GM18858 (cell line): ENCODE measurements at regions not wholly inside any gene's neighbourhood (a gene's known extent, or its start where the extent isn't known, plus 50 kb on each side); places are given as distances from the start of the nearest gene placed in this dataset.
"Not testable (repeated sequence)": the region's sequence is repeated elsewhere in the genome, so short reads cannot be mapped to it uniquely, and the experiment has no call there.

Experiments
- ATAC-seq: cut with Tn5 transposase; IDR thresholded peaks from one replicate; pipeline ENCODE4 v1.9.1; 2021; ENCODE audit not compliant: unreplicated experiment

GRCh38 chr1:197985351-197985750 is 68.2 kb downstream of the LHX9 start:
- ATAC-seq = no peak

- no peak for ATAC-seq
Measured at GRCh38 chr1:197986817-197987216, 69.6 kb downstream of the LHX9 start.

- no peak for ATAC-seq
Measured at GRCh38 chr1:197987294-197987693, 70.1 kb downstream of the LHX9 start.

- not testable (repeated sequence) for ATAC-seq
Measured at GRCh38 chr1:197988581-197988980, 71.4 kb downstream of the LHX9 start.

- ATAC-seq = no peak
Measured at GRCh38 chr1:197989058-197989457, 71.9 kb downstream of the LHX9 start.

- ATAC-seq = no peak
Measured at GRCh38 chr1:197991594-197991993, 74.4 kb downstream of the LHX9 start.

GRCh38 chr1:197994907-197995407 is 77.8 kb downstream of the LHX9 start:
- ATAC-seq = no peak

- no peak for ATAC-seq
Measured at GRCh38 chr1:197995408-197996258, 78.5 kb downstream of the LHX9 start.

- not testable (repeated sequence) for ATAC-seq
Measured at GRCh38 chr1:197996259-197996512, 79.0 kb downstream of the LHX9 start.

GRCh38 chr1:197998110-197998509 is 80.9 kb downstream of the LHX9 start:
- ATAC-seq = no peak

- ATAC-seq = no peak
Measured at GRCh38 chr1:198001776-198002408, 84.7 kb downstream of the LHX9 start.

- ATAC-seq = no peak
Measured at GRCh38 chr1:198003468-198003867, 86.3 kb downstream of the LHX9 start.

- ATAC-seq = no peak
Measured at GRCh38 chr1:198007011-198007410, 89.8 kb downstream of the LHX9 start.

- no peak for ATAC-seq
Measured at GRCh38 chr1:198007687-198008607, 90.8 kb downstream of the LHX9 start.

- ATAC-seq = no peak
Measured at GRCh38 chr1:198014355-198014754, 97.2 kb downstream of the LHX9 start.

GRCh38 chr1:198015309-198015708 is 98.1 kb downstream of the LHX9 start:
- no peak for ATAC-seq

GRCh38 chr1:198018529-198018928 is 101.4 kb downstream of the LHX9 start:
- ATAC-seq = no peak

- ATAC-seq = no peak
Measured at GRCh38 chr1:198019126-198019525, 102.0 kb downstream of the LHX9 start.

GRCh38 chr1:198024336-198024735 is 107.2 kb downstream of the LHX9 start:
- no peak for ATAC-seq

GRCh38 chr1:198024782-198025181 is 107.6 kb downstream of the LHX9 start:
- ATAC-seq = no peak

GRCh38 chr1:198030682-198031081 is 113.5 kb downstream of the LHX9 start:
- ATAC-seq = no peak
